ENCODE measurements at regions not wholly inside any gene's neighbourhood (a gene's known extent, or its start where the extent isn't known, plus 50 kb on each side); places are given as distances from the start of the nearest gene placed in this dataset.
"Not testable (repeated sequence)": the region's sequence is repeated elsewhere in the genome, so short reads cannot be mapped to it uniquely, and the experiment has no call there.

DNA sequence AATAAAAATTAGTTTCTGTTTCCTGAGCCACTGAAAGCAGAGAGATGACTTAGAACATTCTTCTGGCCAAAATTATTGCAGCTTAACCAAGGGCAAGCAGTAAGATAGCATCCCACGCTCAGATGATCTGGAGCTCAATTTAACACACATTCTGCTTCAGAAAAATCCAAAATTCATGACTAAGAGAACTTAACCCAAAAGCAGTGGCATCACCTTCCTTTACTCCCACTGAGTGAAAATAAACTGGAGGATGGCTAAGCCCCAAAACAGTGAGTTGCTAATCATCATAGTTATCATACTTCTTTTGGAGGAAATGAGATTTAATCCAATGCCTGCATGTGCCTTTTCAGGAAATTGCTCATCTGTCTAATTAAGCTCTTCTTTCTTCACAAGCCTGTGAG is 195.4 kb downstream of the DUSP6 start:
- DNase-seq (ENCODE audit: low read depth): no peak

- no peak for DNase-seq (ENCODE audit: low read depth)
Observed at GRCh38 chr12:89156340-89156739, 196.0 kb downstream of the DUSP6 start.

- DNase-seq (ENCODE audit: low read depth): no peak
Observed at GRCh38 chr12:89155826-89156225, 196.5 kb downstream of the DUSP6 start.

GRCh38 chr12:89154743-89155499 is 197.4 kb downstream of the DUSP6 start:
- no peak for DNase-seq (ENCODE audit: low read depth)

DNA sequence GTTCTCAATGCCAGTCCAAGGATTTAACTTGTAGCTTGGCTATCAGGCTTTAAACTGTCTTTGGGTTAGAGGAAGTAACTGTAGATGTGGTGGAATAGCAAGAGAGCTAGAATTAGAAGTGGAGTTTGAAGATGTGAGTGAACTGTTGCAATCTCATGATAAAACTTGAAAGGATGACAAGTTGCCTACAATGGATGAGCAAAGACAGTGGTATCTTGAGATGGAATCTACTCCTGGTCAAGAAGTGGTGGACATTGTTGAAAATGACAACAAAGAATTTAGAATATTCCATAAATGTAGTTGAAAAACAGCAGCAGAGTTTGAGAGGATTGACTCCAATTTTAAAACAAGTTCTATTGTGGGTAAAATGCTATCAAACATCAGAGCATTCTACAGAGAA is 199.0 kb downstream of the DUSP6 start:
- no peak for DNase-seq (ENCODE audit: low read depth)

- no peak for DNase-seq (ENCODE audit: low read depth)
Observed at GRCh38 chr12:89151536-89151935, 200.8 kb downstream of the DUSP6 start.

DNA sequence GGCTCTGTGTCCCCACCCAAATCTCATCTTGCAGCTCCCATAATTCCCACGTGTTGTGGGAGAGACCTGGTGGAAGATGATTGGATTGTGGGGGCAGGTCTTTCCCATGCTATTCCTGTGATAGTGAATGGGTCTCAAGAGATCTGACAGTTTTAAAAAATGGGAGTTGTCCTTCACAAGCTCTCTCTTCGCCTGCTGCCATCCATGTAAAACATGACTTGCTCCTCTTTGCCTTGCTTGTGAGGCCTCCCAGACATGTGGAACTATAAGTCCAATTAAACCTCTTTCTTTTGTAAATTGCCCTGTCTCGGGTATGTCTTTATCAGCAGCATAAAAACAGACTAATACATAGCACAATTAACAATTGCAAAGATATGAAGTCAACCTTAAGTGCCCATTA is 201.5 kb downstream of the DUSP6 start:
- not testable (repeated sequence) for DNase-seq (ENCODE audit: low read depth)

DNA sequence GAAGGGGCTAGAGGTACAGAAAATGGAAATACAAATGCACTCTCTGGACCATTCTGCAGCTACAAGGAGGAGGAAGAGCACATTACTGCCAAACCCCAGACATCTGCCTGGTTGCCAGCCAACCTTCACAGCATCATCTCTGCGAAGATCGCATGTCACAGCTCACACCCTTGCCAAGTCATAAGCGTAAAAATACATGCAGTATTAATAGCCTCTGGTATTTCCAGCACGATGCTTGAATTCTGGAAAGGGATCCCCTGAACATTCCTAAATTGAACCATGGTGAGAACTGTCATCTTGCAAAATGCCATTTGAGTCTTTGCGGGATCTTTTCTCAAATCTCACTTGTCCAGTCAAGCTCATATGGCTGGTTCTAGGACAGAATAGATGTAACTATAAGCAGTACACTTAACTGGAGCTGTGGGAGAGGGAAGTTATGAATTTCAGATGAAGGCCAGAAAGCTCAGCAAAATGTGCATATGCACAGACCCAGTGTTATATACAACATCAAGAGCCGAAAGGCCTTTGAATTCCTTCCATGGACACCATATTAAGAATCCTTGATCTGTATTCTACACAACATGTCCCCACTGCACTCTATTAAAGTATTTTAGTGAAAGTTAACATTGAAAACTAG is 211.6 kb downstream of the DUSP6 start:
- peak; percentile 93 for DNase-seq (ENCODE audit: low read depth)

DNA sequence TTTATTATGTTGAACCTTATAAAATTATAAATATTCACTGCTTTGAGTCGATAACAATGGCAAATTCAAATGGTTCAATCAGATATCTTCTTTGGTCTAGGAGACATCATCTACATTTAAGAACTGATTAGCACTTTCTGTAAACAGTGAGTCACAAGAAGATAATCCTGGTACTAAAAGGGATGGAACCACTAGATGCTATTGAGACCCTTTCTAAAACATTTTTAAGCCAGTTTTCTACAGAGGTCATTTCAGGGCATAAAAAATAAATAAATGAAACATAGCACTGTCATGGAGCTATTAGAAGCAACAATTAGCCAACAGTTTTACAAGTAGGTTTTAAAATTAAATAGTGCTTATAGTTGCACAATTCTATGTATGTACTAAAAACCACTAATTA is 212.2 kb downstream of the DUSP6 start:
- no peak for DNase-seq (ENCODE audit: low read depth)

DNA sequence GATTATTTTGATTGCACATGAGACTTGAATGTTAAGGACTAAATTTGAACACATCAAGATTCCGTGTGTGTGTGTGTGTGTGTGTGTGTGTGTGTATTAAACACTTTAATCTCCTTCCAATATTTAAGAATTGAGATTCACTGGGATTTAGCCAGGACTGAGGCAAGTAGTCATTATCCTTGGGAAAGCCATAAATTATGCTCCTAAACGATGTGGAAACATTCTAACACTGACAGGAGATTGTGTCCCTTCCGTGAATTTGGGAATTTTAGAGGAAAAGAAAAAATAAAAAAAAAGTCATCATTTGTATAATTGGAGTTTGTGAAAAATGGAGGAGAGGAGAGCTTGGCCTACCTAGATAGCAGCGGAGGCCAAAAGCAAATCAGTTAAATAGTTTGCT is 212.9 kb downstream of the DUSP6 start:
- no peak for DNase-seq (ENCODE audit: low read depth)

- no peak for DNase-seq (ENCODE audit: low read depth)
Observed at GRCh38 chr12:89138048-89138852, 214.1 kb downstream of the DUSP6 start.

DNA sequence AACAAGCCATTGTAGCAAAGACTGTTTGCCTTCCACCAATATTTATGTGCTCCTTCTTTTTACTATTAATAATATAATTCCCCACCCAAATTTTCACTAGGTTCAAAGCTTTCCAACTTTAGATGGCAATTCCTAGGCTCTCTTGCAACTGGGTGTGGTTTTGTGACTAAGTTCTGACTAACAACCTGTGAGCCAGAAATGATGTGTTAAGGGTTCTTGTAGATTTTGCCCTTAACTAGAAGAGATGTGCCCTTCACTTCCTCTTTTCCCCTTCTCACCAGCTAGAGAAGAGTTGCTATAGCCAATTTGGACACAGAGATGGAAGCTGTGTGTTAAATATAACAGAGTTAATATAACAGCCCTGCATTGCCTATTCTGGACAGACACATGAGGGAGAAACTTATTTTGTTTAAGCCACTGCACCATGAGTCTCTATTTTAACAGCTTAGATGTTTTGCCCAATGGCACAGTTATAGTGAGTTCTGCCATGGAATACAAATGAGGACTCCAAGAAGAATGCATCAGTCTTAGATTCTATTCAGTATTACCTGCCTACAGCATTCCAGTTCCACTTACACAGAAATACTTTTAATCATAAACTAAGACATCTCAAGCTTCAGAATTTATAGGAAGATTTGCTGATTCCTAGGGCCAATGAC is 216.2 kb downstream of the DUSP6 start:
- DNase-seq (ENCODE audit: low read depth): no peak

- no peak for DNase-seq (ENCODE audit: low read depth)
Observed at GRCh38 chr12:89134213-89134770, 218.0 kb downstream of the DUSP6 start.

GRCh38 chr12:89129167-89129870 is 223.0 kb downstream of the DUSP6 start:
- DNase-seq (ENCODE audit: low read depth): no peak

DNA sequence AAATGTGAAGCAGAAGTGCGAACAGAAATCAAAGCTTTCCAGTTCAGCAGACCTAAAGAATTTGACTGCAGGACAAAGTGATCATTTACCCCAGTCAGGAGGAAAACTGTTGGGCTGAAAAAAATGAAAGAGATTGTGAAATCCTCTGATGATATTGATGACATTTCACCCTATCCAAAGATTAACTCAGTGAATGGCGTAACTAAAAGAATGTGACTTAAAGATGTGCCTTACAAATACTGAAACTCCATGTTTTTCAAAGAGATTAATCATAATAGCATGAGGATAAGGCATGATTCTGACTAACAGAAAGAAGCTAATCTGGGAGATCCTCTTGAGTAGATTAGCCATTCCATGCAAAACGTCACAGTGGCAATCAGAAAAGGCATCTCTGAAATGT is 225.6 kb downstream of the DUSP6 start:
- no peak for DNase-seq (ENCODE audit: low read depth)

DNA sequence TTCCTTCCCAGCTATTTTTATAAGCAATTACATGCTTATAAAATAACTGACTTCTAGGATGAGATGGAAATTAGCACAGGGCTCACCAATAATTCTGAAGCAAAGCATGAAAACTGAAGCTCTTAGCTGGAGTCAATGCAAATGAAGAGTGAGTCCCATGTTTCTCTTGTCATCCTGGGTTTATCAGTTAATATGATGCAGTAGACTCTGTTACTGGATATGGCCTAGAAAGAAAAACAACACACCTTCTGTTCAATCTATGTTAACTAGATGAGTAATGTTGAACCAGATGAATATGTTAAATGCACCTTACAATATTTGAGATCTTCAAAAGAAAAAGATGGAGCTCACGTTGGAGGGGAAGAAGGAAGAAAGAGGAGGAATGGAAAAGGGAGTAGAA is 229.4 kb downstream of the DUSP6 start:
- no peak for DNase-seq (ENCODE audit: low read depth)

DNA sequence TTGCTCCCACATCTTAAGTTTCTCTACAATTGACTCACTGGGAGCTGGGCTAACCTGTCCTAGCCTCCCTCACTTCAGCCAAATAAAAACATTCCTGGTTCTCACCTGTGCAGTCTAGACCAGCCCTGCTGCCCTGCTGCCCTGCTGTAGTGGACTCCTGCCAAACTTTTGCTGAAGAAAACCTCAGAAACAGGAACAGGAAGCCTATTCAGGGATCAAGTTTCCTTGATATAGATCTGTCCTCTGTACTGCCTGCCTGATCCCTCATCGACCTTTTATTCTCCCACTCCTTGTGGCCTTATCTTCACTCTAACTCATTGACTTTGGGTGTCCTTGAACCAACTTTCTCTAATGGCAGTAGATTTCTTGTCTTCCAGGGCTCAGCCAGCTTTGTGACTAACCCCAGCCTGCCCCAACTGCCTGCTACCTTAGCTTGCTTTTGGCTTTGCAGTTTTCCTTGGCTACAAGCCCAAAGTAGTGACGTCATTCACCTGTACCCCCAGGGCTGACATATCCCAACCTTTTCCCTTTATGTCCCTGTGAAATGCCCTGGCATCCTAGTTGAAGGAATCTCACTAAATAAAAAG is 234.8 kb downstream of the DUSP6 start:
- DNase-seq (ENCODE audit: low read depth): peak; percentile 17

- DNase-seq (ENCODE audit: low read depth): no peak
Observed at GRCh38 chr12:89111964-89112363, 240.3 kb downstream of the DUSP6 start.

DNA sequence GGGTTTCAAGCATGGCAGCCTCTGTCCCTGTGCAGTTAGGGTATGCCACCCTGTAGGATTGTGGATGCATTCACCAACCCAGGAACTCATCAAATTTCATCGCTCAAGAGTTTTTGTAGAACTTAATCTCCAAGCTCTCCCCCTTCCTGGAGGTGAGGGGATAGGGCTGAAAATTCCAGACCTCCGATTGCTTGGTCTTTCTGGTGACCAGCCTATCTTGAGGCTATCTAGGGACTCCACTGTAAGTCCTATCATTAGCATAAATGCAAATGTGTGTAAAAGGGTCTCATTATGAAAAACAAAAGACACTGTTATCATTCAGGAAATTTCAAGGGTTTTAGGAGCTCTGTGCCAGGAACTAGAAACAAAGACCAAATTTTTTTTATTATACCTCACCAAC is 244.0 kb downstream of the DUSP6 start:
- no peak for DNase-seq (ENCODE audit: low read depth)

DNA sequence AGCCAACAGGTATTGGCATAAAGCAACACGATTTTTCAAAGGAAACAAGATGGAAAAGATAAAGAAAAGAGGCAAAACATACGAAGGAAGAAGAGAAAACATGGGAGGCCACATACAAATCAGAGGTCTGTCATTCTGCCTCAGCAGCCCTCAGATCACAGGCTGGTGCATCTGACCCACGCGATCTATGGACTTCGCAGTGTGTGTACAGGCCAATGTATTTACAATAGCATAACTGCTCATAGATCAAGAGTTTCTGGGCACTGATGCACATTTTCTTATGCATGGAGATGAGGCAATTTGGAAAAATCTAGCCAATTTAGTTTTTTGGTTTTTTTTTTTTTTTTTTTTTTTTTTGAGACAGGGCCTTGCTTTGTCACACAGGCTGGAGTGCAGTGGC is 245.4 kb downstream of the DUSP6 start:
- no peak for DNase-seq (ENCODE audit: low read depth)

Measured in myocyte (in vitro differentiated cells).